ENCODE measurements at regions not wholly inside any gene's neighbourhood (a gene's known extent, or its start where the extent isn't known, plus 50 kb on each side); places are given as distances from the start of the nearest gene placed in this dataset.

- Histone ChIP-seq H4K20me1 (ENCODE audit: insufficient read depth, low read length) (no peaks in the 10 kb centered on the region), H3K9ac (ENCODE audit: insufficient read depth, low read depth, low read length) (no peak overlapping the region), H3K9me3 (ENCODE audit: low read length) (no peaks in the 10 kb centered on the region), H3K27me3 (ENCODE audit: control insufficient read depth in 1 of 2, insufficient read depth in 2 of 2, low read length in 2 of 2) (peaks cover 5 to 33% of the 10 kb centered on the region in 2 experiments; a peak in 4 of 5 replicates), H3K4me3 (replicated peaks in 1 of 3; ENCODE audit: insufficient read depth in 1 of 3, low read depth in 2 of 3, low read length in 3 of 3) (no peak overlapping the region), H3K79me2 (ENCODE audit: insufficient read depth, low read length) (no peaks in the 10 kb centered on the region), H3K36me3 (replicated peaks in 1 of 2; ENCODE audit: control insufficient read depth in 1 of 2, insufficient read depth in 2 of 2, low read length in 2 of 2) (no peaks in the 10 kb centered on the region), H3K4me2 (ENCODE audit: low read depth, low read length) (no peak overlapping the region), H3K27ac (ENCODE audit: extremely low read length, insufficient read depth, low read length) (no peak overlapping the region), H3K4me1 (ENCODE audit: insufficient read depth, low read length) (peaks cover 16% of the 10 kb centered on the region), H2AFZ (ENCODE audit: low read length) (no peak overlapping the region)
- intact Hi-C loops (cut with micrococcal nuclease; ENCODE audit: unreplicated experiment) (no loop called here), in situ Hi-C loops (cut with HindIII; ENCODE audit: extremely low pct_ligation_motif_present, low pct_unique_long_range_greater_than_20kb) (loop anchor here (10.0 to 25.0 kb wide), 2 partner anchors 194 to 429 kb away; partner anchors contain the start of gene IGLL1)
- no peak for ATAC-seq
- CTCF ChIA-PET (ENCODE audit: low intra/inter-chr PET ratio, low total read pairs), result no interaction called here
- TF ChIP-seq TBX2 (CRISPR knock-in tag; IDR thresholded peaks at IDR 0.05; ENCODE audit: borderline replicate concordance) (no peak), ZNF143 (CRISPR knock-in tag; IDR thresholded peaks at IDR 0.05) (no peak), RELA (CRISPR knock-in tag; IDR thresholded peaks at IDR 0.05) (no peak), PPARG (CRISPR knock-in tag; conservative IDR thresholded peaks at IDR 0.05) (no peak), HHEX (CRISPR knock-in tag; IDR thresholded peaks at IDR 0.05) (no peak), ZNF18 (CRISPR knock-in tag; IDR thresholded peaks at IDR 0.05; ENCODE audit: insufficient replicate concordance) (no peak), POLR2A (IDR thresholded peaks at IDR 0.05; ENCODE audit: insufficient read depth in 1 of 2, low read depth in 2 of 2, low read length in 2 of 2) (no peak), ZSCAN25 (CRISPR knock-in tag; IDR thresholded peaks at IDR 0.05) (no peak), ZNF747 (CRISPR knock-in tag; IDR thresholded peaks at IDR 0.05; ENCODE audit: borderline replicate concordance) (no peak), HOXA7 (CRISPR knock-in tag; IDR thresholded peaks at IDR 0.05) (no peak), KMT2B (CRISPR knock-in tag; IDR thresholded peaks at IDR 0.05) (no peak), FOXO1 (CRISPR knock-in tag; IDR thresholded peaks at IDR 0.05) (no peak)
- TF ChIP-seq, protein P1, sequence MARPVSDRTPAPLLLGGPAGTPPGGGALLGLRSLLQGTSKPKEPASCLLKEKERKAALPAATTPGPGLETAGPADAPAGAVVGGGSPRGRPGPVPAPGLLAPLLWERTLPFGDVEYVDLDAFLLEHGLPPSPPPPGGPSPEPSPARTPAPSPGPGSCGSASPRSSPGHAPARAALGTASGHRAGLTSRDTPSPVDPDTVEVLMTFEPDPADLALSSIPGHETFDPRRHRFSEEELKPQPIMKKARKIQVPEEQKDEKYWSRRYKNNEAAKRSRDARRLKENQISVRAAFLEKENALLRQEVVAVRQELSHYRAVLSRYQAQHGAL (CRISPR knock-in tag; IDR thresholded peaks at IDR 0.05; ENCODE audit: not compliant biosample characterization), result no peak
- TF ChIP-seq, protein P2, sequence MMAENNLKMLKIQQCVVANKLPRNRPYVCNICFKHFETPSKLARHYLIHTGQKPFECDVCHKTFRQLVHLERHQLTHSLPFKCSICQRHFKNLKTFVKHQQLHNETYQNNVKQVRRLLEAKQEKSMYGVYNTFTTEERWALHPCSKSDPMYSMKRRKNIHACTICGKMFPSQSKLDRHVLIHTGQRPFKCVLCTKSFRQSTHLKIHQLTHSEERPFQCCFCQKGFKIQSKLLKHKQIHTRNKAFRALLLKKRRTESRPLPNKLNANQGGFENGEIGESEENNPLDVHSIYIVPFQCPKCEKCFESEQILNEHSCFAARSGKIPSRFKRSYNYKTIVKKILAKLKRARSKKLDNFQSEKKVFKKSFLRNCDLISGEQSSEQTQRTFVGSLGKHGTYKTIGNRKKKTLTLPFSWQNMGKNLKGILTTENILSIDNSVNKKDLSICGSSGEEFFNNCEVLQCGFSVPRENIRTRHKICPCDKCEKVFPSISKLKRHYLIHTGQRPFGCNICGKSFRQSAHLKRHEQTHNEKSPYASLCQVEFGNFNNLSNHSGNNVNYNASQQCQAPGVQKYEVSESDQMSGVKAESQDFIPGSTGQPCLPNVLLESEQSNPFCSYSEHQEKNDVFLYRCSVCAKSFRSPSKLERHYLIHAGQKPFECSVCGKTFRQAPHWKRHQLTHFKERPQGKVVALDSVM (CRISPR knock-in tag; IDR thresholded peaks at IDR 0.05), result no peak
- no peak for FAIRE-seq
- no TSS peak for BruUV-seq (replicated peaks)
- 44% methylated on average over 14 of the region's 14 CpGs for WGBS (ENCODE audit: low lambda C conversion rate)
- POLR2A ChIA-PET, result no interaction called here
- DNase-seq (ENCODE audit: low spot score), result no peak
Measured at GRCh38 chr22:23391022-23391421, 189.1 kb downstream of the IGLL1 start.
